SU-DHL-6 (cell line): ENCODE measurements at regions not wholly inside any gene's neighbourhood (a gene's known extent, or its start where the extent isn't known, plus 50 kb on each side); places are given as distances from the start of the nearest gene placed in this dataset.

Experiments used
- H2AFZ ChIP-seq: fragments of 200-600 bp; sonication (generic); 2 replicates; pipeline ENCODE4 v1.6.1; 2014; ENCODE audit warnings: low read depth, mild to moderate bottlenecking, moderate library complexity, mixed read lengths, antibody characterized with exemption, low read length; ENCODE audit not compliant: severe bottlenecking
- H3F3A ChIP-seq: fragments of 200-600 bp; shearing (Covaris generic); 2 replicates; pipeline ENCODE4 v1.6.0; 2016; ENCODE audit warnings: antibody characterized with exemption, mild to moderate bottlenecking; ENCODE audit not compliant: insufficient read depth
- H3K27ac ChIP-seq: fragments of 200-600 bp; sonication (generic); 2 replicates; pipeline ENCODE4 v1.5.1; 2016; ENCODE audit warnings: low read depth, mild to moderate bottlenecking, low read length, moderate library complexity, mixed read lengths
- H3K27me3 ChIP-seq: fragments of 200-600 bp; sonication (generic), shearing (Covaris generic); 2 replicates; pipeline ENCODE4 v1.6.0; 2014; ENCODE audit warnings: mild to moderate bottlenecking, low read length
- H3K36me3 ChIP-seq: fragments of 200-600 bp; sonication (generic); 2 replicates; pipeline ENCODE4 v1.6.1; 2014; ENCODE audit warnings: mild to moderate bottlenecking, low read length, mixed read lengths
- H3K4me2 ChIP-seq: fragments of 300-600, 200-600 bp; shearing (Covaris generic), sonication (generic); 2 replicates; pipeline ENCODE4 v1.6.0; 2014; ENCODE audit warnings: low read length, low read depth, mild to moderate bottlenecking; ENCODE audit not compliant: poor library complexity, severe bottlenecking
- H3K4me3 ChIP-seq: fragments of 200-600 bp; sonication (generic); 2 replicates; pipeline ENCODE4 v1.5.1; 2014; ENCODE audit warnings: antibody characterized with exemption, low read length, mild to moderate bottlenecking, mixed read lengths; ENCODE audit not compliant: insufficient read depth, poor library complexity, severe bottlenecking
- H3K79me2 ChIP-seq: fragments of 200-600 bp; sonication (generic); 2 replicates; pipeline ENCODE4 v1.6.1; 2014; ENCODE audit warnings: mild to moderate bottlenecking, low read length, moderate library complexity; ENCODE audit not compliant: insufficient read depth
- H3K9ac ChIP-seq: fragments of 200-600 bp; sonication (generic); 2 replicates; pipeline ENCODE4 v1.7.0; 2014; ENCODE audit warnings: mild to moderate bottlenecking, low read length
- H3K9me2 ChIP-seq: fragments of 200-600 bp; sonication (generic); replicated peaks from 2 replicates; pipeline ENCODE4 v1.6.1; 2014; ENCODE audit warnings: low read length; ENCODE audit not compliant: insufficient read depth
- H3K9me3 ChIP-seq: fragments of 200-600 bp; sonication (generic); 2 replicates; pipeline ENCODE4 v1.6.1; 2014; ENCODE audit warnings: low read length, mixed read lengths; ENCODE audit not compliant: insufficient read depth
- H4K20me1 ChIP-seq: fragments of 200-600 bp; sonication (generic); 2 replicates; pipeline ENCODE4 v1.6.1; 2014; ENCODE audit warnings: low read depth, mild to moderate bottlenecking, antibody characterized with exemption, low read length, moderate library complexity, mixed read lengths
- CTCF ChIP-seq: fragments of 200-600 bp; sonication (generic); IDR thresholded peaks from one replicate; pipeline ENCODE4 v1.5.1; 2017; ENCODE audit warnings: antibody characterized with exemption, mild to moderate bottlenecking, low read length, moderate library complexity; ENCODE audit not compliant: insufficient read depth, poor library complexity, severe bottlenecking
- EZH2phosphoT487 ChIP-seq: fragments of 200-600 bp; sonication (generic), shearing (Covaris generic); conservative IDR thresholded peaks from 2 replicates; pipeline ENCODE4 v1.6.1; 2018; ENCODE audit warnings: mild to moderate bottlenecking, antibody characterized with exemption, low read length, moderate library complexity, mixed read lengths

DNA sequence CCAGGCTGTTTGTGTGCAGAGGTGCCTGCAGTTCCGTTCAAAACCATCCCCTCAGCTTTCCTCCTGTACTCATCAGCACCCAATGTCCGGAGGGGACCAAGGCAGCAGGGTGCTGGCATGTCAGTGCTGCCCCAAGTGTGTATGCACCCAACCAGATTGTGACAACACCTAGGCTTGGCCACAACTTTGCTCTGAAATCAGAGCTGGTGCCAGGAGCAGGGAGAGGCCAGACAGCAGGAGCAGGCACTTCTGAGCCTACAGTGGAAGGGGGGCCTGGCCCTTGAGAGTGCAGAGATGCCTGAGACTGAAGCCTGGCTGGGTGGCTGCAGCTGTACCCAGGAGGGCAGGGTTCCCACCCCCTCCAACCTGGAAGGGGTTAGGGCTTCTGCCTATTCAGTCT is 56.5 kb upstream of the RASGEF1B start:
- H3K79me2 ChIP-seq: no peaks in the 10 kb centered on the region
- no peak overlapping the region for H2AFZ ChIP-seq
- no peak overlapping the region for H3K27ac ChIP-seq
- H3K36me3 ChIP-seq: no peaks in the 10 kb centered on the region
- TF ChIP-seq CTCF (no peak), EZH2phosphoT487 (no peak)
- peaks cover 13% of the 10 kb centered on the region; the same call in 1 of the 2 replicates for H3K9me3 ChIP-seq
- H3K9ac ChIP-seq: no peak overlapping the region
- H4K20me1 ChIP-seq: no peaks in the 10 kb centered on the region
- no peaks in the 10 kb centered on the region for H3K27me3 ChIP-seq
- no peak overlapping the region for H3K4me2 ChIP-seq
- H3K9me2 ChIP-seq: no peaks in the 10 kb centered on the region
- H3F3A ChIP-seq: no peaks in the 10 kb centered on the region
- H3K4me3 ChIP-seq: no peak overlapping the region

DNA sequence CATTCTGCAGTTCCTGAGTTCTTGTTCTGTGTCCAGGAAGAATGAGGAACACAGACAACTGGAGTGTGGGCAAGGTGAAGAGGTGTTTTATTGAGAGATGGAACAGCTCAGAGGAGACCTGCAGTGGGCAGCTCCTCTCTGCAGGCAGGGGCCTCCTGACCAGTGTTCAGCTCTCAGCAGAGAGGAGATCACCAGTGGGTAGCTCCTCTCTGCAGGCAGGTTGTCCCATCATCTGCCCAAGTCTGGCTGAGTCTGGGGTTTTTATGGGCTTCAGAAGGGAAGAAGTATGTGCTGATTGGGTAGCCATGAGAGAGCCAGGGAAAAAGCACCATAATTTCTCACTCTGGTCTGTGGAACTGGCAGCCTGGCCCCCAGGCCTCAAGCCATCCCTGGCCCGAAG is 56.0 kb upstream of the RASGEF1B start:
- H3F3A ChIP-seq: no peaks in the 10 kb centered on the region
- no peak overlapping the region for H3K9ac ChIP-seq
- no peaks in the 10 kb centered on the region for H3K79me2 ChIP-seq
- H3K27ac ChIP-seq: no peak overlapping the region
- H3K9me3 ChIP-seq: peaks cover 13% of the 10 kb centered on the region; the same call in 1 of the 2 replicates
- H3K36me3 ChIP-seq: no peaks in the 10 kb centered on the region
- no peak overlapping the region for H3K4me2 ChIP-seq
- H4K20me1 ChIP-seq: no peaks in the 10 kb centered on the region
- no peak for TF ChIP-seq EZH2phosphoT487
- no peak for TF ChIP-seq CTCF
- H3K4me3 ChIP-seq: no peak overlapping the region
- no peak overlapping the region for H2AFZ ChIP-seq
- no peaks in the 10 kb centered on the region for H3K9me2 ChIP-seq
- no peaks in the 10 kb centered on the region for H3K27me3 ChIP-seq

- H3K4me3 ChIP-seq: no peak overlapping the region
- H3K79me2 ChIP-seq: no peaks in the 10 kb centered on the region
- H3K27me3 ChIP-seq: no peaks in the 10 kb centered on the region
- TF ChIP-seq CTCF (no peak), EZH2phosphoT487 (no peak)
- H3K9me3 ChIP-seq: peaks cover 13% of the 10 kb centered on the region; the same call in 1 of the 2 replicates
- H3F3A ChIP-seq: no peaks in the 10 kb centered on the region
- H3K36me3 ChIP-seq: no peaks in the 10 kb centered on the region
- no peak overlapping the region for H2AFZ ChIP-seq
- H3K27ac ChIP-seq: no peak overlapping the region
- H3K9me2 ChIP-seq: no peaks in the 10 kb centered on the region
- H4K20me1 ChIP-seq: no peaks in the 10 kb centered on the region
- H3K4me2 ChIP-seq: no peak overlapping the region
- H3K9ac ChIP-seq: no peak overlapping the region
These were observed 55.4 kb upstream of the RASGEF1B start for GRCh38 chr4:81527115-81527514.
